IMR-90 (cell line): ENCODE measurements at regions not wholly inside any gene's neighbourhood (a gene's known extent, or its start where the extent isn't known, plus 50 kb on each side); places are given as distances from the start of the nearest gene placed in this dataset.

ENCODE experiments used
- ATAC-seq: fragments of 200-7000 bp; cut with Tn5 transposase; 2 replicates; pipeline ENCODE4 v1.9.1; 2020; ENCODE audit warnings: low read depth, mild to moderate bottlenecking, moderate library complexity
- BruUV-seq: library from RNA; stranded (reverse); fragments of 400-500 nt; replicated peaks from 2 replicates; lab custom pipeline; 2021; lab: Mats Ljungman, UMichigan
- CTCF ChIA-PET: fragments of 300-600 bp; formaldehyde crosslinking; extraction: SDS; loops from one replicate; lab custom pipeline; 2021; ENCODE audit warnings: antibody characterized with exemption; lab: Yijun Ruan, JAX
- POLR2A ChIA-PET: fragments of 300-600 bp; sonication (Branson Sonifier 250); formaldehyde crosslinking; loops from one replicate; lab custom pipeline; 2022; ENCODE audit warnings: antibody characterized with exemption; ENCODE audit not compliant: unreplicated experiment; lab: Charles Lee
- DNase-seq: peaks from one replicate; pipeline ENCODE4 v3.0.0; 2013
- H2AFZ ChIP-seq: replicated peaks from 2 replicates; pipeline ENCODE3; 2013; ENCODE audit warnings: low read length, mild to moderate bottlenecking; ENCODE audit not compliant: poor library complexity
- H2AK5ac ChIP-seq: 2 replicates; pipeline ENCODE4 v1.6.1; 2013; ENCODE audit warnings: low read depth, low read length, inconsistent platforms
- H2AK9ac ChIP-seq: replicated peaks from 2 replicates; pipeline ENCODE3; 2013; ENCODE audit warnings: mild to moderate bottlenecking, low read depth, low read length, moderate library complexity; ENCODE audit not compliant: poor library complexity
- H2BK120ac ChIP-seq: 2 replicates; pipeline ENCODE4 v1.6.1; 2013; ENCODE audit warnings: low read depth, low read length, inconsistent platforms
- H2BK15ac ChIP-seq: 3 replicates; pipeline ENCODE4 v1.6.1; 2013; ENCODE audit warnings: low read depth, low read length, inconsistent platforms
- H2BK20ac ChIP-seq: 2 replicates; pipeline ENCODE4 v1.6.1; 2013; ENCODE audit warnings: low read depth, mild to moderate bottlenecking, inconsistent platforms, low read length, moderate library complexity
- H2BK5ac ChIP-seq: 2 replicates; pipeline ENCODE4 v1.6.1; 2013; ENCODE audit warnings: mild to moderate bottlenecking, low read depth, low read length, inconsistent platforms; ENCODE audit not compliant: poor library complexity, severe bottlenecking
- H3K14ac ChIP-seq: replicated peaks from 2 replicates; pipeline ENCODE4 v1.6.1; 2013; ENCODE audit warnings: low read depth, low read length, inconsistent platforms
- H3K18ac ChIP-seq: 2 replicates; pipeline ENCODE4 v1.6.1; 2013; ENCODE audit warnings: low read depth, low read length, control low read depth
- H3K23ac ChIP-seq: 2 replicates; pipeline ENCODE4 v1.6.1; 2013; ENCODE audit warnings: low read depth, low read length, inconsistent platforms
- H3K27ac ChIP-seq: 2 replicates; pipeline ENCODE4 v1.5.1; 2013; ENCODE audit warnings: mild to moderate bottlenecking, control low read depth, low read length; ENCODE audit not compliant: insufficient read depth
- H3K27me3 ChIP-seq: 2 replicates; pipeline ENCODE4 v1.6.1; 2013; ENCODE audit warnings: low read length; ENCODE audit not compliant: control insufficient read depth, insufficient read depth
- H3K36me3 ChIP-seq: 2 replicates; pipeline ENCODE4 v1.6.1; 2013; ENCODE audit warnings: low read length, mixed read lengths; ENCODE audit not compliant: control insufficient read depth, insufficient read depth
- H3K4ac ChIP-seq: 2 replicates; pipeline ENCODE4 v1.6.1; 2013; ENCODE audit warnings: low read depth, low read length, inconsistent platforms
- H3K4me1 ChIP-seq: 2 replicates; pipeline ENCODE4 v1.6.1; 2013; ENCODE audit warnings: low read length, mixed read lengths; ENCODE audit not compliant: control insufficient read depth, insufficient read depth
- H3K4me2 ChIP-seq: 2 replicates; pipeline ENCODE4 v1.6.1; 2013; ENCODE audit warnings: low read depth, mild to moderate bottlenecking, control low read depth, low read length, moderate library complexity
- H3K4me3 ChIP-seq: 2 replicates; pipeline ENCODE4 v1.5.1; 2013; ENCODE audit warnings: low read depth, mild to moderate bottlenecking, control low read depth, low read length, moderate library complexity; ENCODE audit not compliant: insufficient read depth
- H3K56ac ChIP-seq: 2 replicates; pipeline ENCODE4 v1.6.1; 2013; ENCODE audit warnings: low read length, inconsistent platforms; ENCODE audit not compliant: insufficient read depth; ENCODE audit errors: extremely low read depth
- H3K79me1 ChIP-seq, 2 experiments: 2 replicates each; pipeline ENCODE4 v1.6.1; 2013; ENCODE audit warnings: low read length in 2 of 2, inconsistent platforms in 1 of 2, low read depth in 1 of 2
- H3K9ac ChIP-seq: 2 replicates; pipeline ENCODE4 v1.6.1; 2013; ENCODE audit warnings: low read depth, low read length, control low read depth
- H3K9me1 ChIP-seq: 2 replicates; pipeline ENCODE4 v1.6.1; 2013; ENCODE audit warnings: low read length, inconsistent platforms; ENCODE audit not compliant: insufficient read depth
- H3K9me3 ChIP-seq: 2 replicates; pipeline ENCODE4 v1.6.1; 2013; ENCODE audit warnings: low read length; ENCODE audit not compliant: control insufficient read depth, insufficient read depth
- H4K20me1 ChIP-seq: 2 replicates; pipeline ENCODE4 v1.6.1; 2013; ENCODE audit warnings: low read length, inconsistent platforms; ENCODE audit not compliant: insufficient read depth
- H4K5ac ChIP-seq: 2 replicates; pipeline ENCODE4 v1.6.1; 2013; ENCODE audit warnings: mild to moderate bottlenecking, low read depth, low read length, control low read depth
- H4K8ac ChIP-seq, 2 experiments: 2 replicates each; pipeline ENCODE4 v1.6.1; 2013; ENCODE audit warnings: low read depth in 2 of 2, low read length in 2 of 2, control low read depth in 1 of 2, inconsistent platforms in 1 of 2
- H4K91ac ChIP-seq: 2 replicates; pipeline ENCODE4 v1.6.1; 2013; ENCODE audit warnings: low read depth, low read length, inconsistent platforms; ENCODE audit not compliant: insufficient read depth
- BHLHE40 ChIP-seq: fragments of 150-350 bp; IDR thresholded peaks from 2 replicates; pipeline ENCODE4 v1.6.1; 2016; ENCODE audit warnings: mild to moderate bottlenecking, low read depth, low read length
- CEBPB ChIP-seq: IDR thresholded peaks from 2 replicates; pipeline ENCODE4 v1.6.1; 2012; ENCODE audit warnings: low read depth, low read length, improper control_type of control experiment
- CHD1 ChIP-seq: IDR thresholded peaks from 2 replicates; pipeline ENCODE4 v1.6.1; 2012; ENCODE audit warnings: low read depth, low read length, improper control_type of control experiment
- CTCF ChIP-seq: conservative IDR thresholded peaks from 2 replicates; pipeline ENCODE4 v1.5.1; 2012; ENCODE audit warnings: mild to moderate bottlenecking, low read depth, low read length, improper control_type of control experiment
- ELK1 ChIP-seq: fragments of 150-350 bp; IDR thresholded peaks from 2 replicates; pipeline ENCODE4 v1.6.1; 2016; ENCODE audit warnings: low read depth, mild to moderate bottlenecking, low read length, moderate library complexity, borderline replicate concordance
- FOS ChIP-seq: fragments of 150-350 bp; IDR thresholded peaks from 2 replicates; pipeline ENCODE4 v1.6.1; 2016; ENCODE audit warnings: low read depth, low read length
- MAFK ChIP-seq: IDR thresholded peaks from 2 replicates; pipeline ENCODE4 v1.6.1; 2012; ENCODE audit warnings: low read depth, low read length, improper control_type of control experiment
- MAZ ChIP-seq: IDR thresholded peaks from 2 replicates; pipeline ENCODE4 v1.6.1; 2012; ENCODE audit warnings: low read depth, mild to moderate bottlenecking, low read length, improper control_type of control experiment, moderate library complexity, borderline replicate concordance
- MXI1 ChIP-seq: IDR thresholded peaks from 2 replicates; pipeline ENCODE4 v1.6.1; 2012; ENCODE audit warnings: low read depth, mild to moderate bottlenecking, low read length, moderate library complexity, borderline replicate concordance
- NFE2L2 ChIP-seq: fragments of 150-350 bp; IDR thresholded peaks from 2 replicates; pipeline ENCODE4 v1.6.1; 2016; ENCODE audit warnings: low read depth, mild to moderate bottlenecking, low read length
- POLR2A ChIP-seq: IDR thresholded peaks from 2 replicates; pipeline ENCODE4 v1.6.1; 2012; ENCODE audit warnings: mild to moderate bottlenecking, low read depth, low read length
- RAD21 ChIP-seq: IDR thresholded peaks from 2 replicates; pipeline ENCODE4 v1.6.1; 2012; ENCODE audit warnings: low read length, improper control_type of control experiment
- RCOR1 ChIP-seq: IDR thresholded peaks from 2 replicates; pipeline ENCODE4 v1.6.1; 2012; ENCODE audit warnings: mild to moderate bottlenecking, low read length, improper control_type of control experiment; ENCODE audit not compliant: insufficient replicate concordance
- RFX5 ChIP-seq: IDR thresholded peaks from 2 replicates; pipeline ENCODE4 v1.8.0; 2012; ENCODE audit warnings: low read depth, mild to moderate bottlenecking, low read length, moderate library complexity
- SMC3 ChIP-seq: fragments of 150-350 bp; IDR thresholded peaks from 2 replicates; pipeline ENCODE4 v1.6.1; 2016; ENCODE audit warnings: low read depth, mild to moderate bottlenecking, antibody characterized with exemption, low read length, moderate library complexity
- USF2 ChIP-seq: fragments of 150-350 bp; IDR thresholded peaks from 2 replicates; pipeline ENCODE4 v1.6.1; 2017; ENCODE audit warnings: mild to moderate bottlenecking, antibody characterized with exemption, low read length, low read depth
- WGBS, 2 experiments: methylation state at CpG; one replicate each; pipeline versions ENCODE4 v1.1.5 to v1.1.7; 2013; ENCODE audit warnings: missing lambda C conversion rate in 2 of 2; ENCODE audit not compliant: insufficient read length in 1 of 2; ENCODE audit errors: extremely low coverage in 2 of 2; 5-methylcytosine and 5-hydroxymethylcytosine counted together
- dilution Hi-C: fragments of 300-500 bp; cut with HindIII; formaldehyde crosslinking; loops from one replicate; pipeline ENCODE4 v1.14.3; 2018; ENCODE audit warnings: low sequenced_read_pairs; ENCODE audit not compliant: unreplicated experiment
- in situ Hi-C: fragments of 300-500 bp; cut with MboI; formaldehyde crosslinking; loops from 3 replicates; pipeline ENCODE4 v1.14.3; 2019; ENCODE audit warnings: low sequenced_read_pairs, inconsistent platforms, mixed read lengths
- intact Hi-C: fragments of 100-400 bp; cut with micrococcal nuclease; formaldehyde crosslinking; loops from 2 replicates; pipeline ENCODE4 v1.10.0; 2022

- Histone ChIP-seq H2BK15ac (no peak overlapping the region), H2AFZ (no peak overlapping the region), H3K18ac (no peak overlapping the region), H3K27me3 (no peaks in the 10 kb centered on the region), H2BK5ac (no peak overlapping the region), H3K56ac (no peak overlapping the region), H3K4me2 (no peak overlapping the region), H3K27ac (no peak overlapping the region), H4K8ac (no peak overlapping the region), H3K4me1 (no peaks in the 10 kb centered on the region), H4K20me1 (no peaks in the 10 kb centered on the region), H3K9me3 (no peaks in the 10 kb centered on the region), H3K4ac (no peak overlapping the region), H3K79me1 (no peaks in the 10 kb centered on the region), H2BK120ac (no peak overlapping the region), H3K4me3 (no peak overlapping the region), H3K9me1 (no peaks in the 10 kb centered on the region), H3K9ac (no peak overlapping the region), H3K14ac (no peak overlapping the region), H2BK20ac (no peak overlapping the region), H3K23ac (no peak overlapping the region), H2AK5ac (no peak overlapping the region), H4K91ac (no peak overlapping the region), H2AK9ac (no peak overlapping the region), H3K36me3 (no peaks in the 10 kb centered on the region), H4K5ac (no peak overlapping the region)
- ChIA-PET POLR2A (no interaction called here), CTCF (no interaction called here)
- no TSS peak for BruUV-seq
- dilution Hi-C loops: no loop called here
- intact Hi-C loops: no loop called here
- ATAC-seq (no peak), DNase-seq (no peak)
- WGBS, 2 experiments: no CpG with 5 or more reads among the region's 4 CpGs
- TF ChIP-seq SMC3 (no peak), RFX5 (no peak), CHD1 (no peak), BHLHE40 (no peak), CTCF (no peak), MAZ (no peak), CEBPB (no peak), RCOR1 (no peak), USF2 (no peak), MXI1 (no peak), POLR2A (no peak), FOS (no peak), RAD21 (no peak), NFE2L2 (no peak), ELK1 (no peak), MAFK (no peak)
- in situ Hi-C loops: no loop called here
Observed at GRCh38 chr1:194362327-194362726, 1175.9 kb upstream of the B3GALT2 start.
